K562 (cell line): ENCODE measurements at regions not wholly inside any gene's neighbourhood (a gene's known extent, or its start where the extent isn't known, plus 50 kb on each side); places are given as distances from the start of the nearest gene placed in this dataset.

Source experiments
- ATAC-seq: fragments of 200-7000 bp; cut with Tn5 transposase; 3 replicates; pipeline ENCODE4 v1.9.1; 2020; ENCODE audit warnings: moderate library complexity
- BruUV-seq: library from RNA; stranded (reverse); fragments of 400-500 nt; replicated peaks from 2 replicates; lab custom pipeline; 2021; lab: Mats Ljungman, UMichigan
- CTCF ChIA-PET: fragments of 300-600 bp; formaldehyde crosslinking; extraction: SDS; loops from one replicate; lab custom pipeline; 2021; ENCODE audit warnings: low intra/inter-chr PET ratio; lab: Yijun Ruan, JAX
- POLR2A ChIA-PET: fragments of 300-600, 350-650 bp; sonication (Branson Sonifier 250); formaldehyde crosslinking; extraction: SDS; loops from one replicate; lab custom pipeline; 2021; ENCODE audit warnings: antibody characterized with exemption, inconsistent platforms; lab: Yijun Ruan, JAX
- DNase-seq, 4 experiments: peaks; one replicate each; pipeline versions ENCODE4 v3.0.0 to v3.0.0-alpha.2; 2011 to 2018; ENCODE audit warnings: low spot score in 3 of 4, mixed read lengths in 3 of 4; ENCODE audit errors: extremely low read depth in 1 of 4
- FAIRE-seq: peaks from 2 replicates; lab custom pipeline; 2011; peaks lifted over from hg19 to GRCh38; lab: Jason Lieb, UNC
- H2AFZ ChIP-seq: 2 replicates; pipeline ENCODE4 v1.6.0; 2011; ENCODE audit warnings: low read depth, low read length, control low read depth, inconsistent platforms
- H3K27ac ChIP-seq: fragments of 200-600 bp; 3 replicates; pipeline ENCODE4 v1.8.0; 2011; ENCODE audit warnings: low read depth, mild to moderate bottlenecking, control low read depth, inconsistent platforms, low read length, moderate library complexity, mixed read lengths; ENCODE audit errors: extremely low read depth
- H3K27me3 ChIP-seq, 2 experiments: fragments of 300-600 bp in 1 of 2; 2 replicates in 1 of 2; 3 replicates in 1 of 2; pipeline versions ENCODE4 v1.6.0 to v1.8.0; 2011; ENCODE audit warnings: inconsistent platforms in 2 of 2, low read length in 2 of 2, mild to moderate bottlenecking in 1 of 2, mixed read lengths in 1 of 2, moderate library complexity in 1 of 2; ENCODE audit not compliant: control insufficient read depth in 2 of 2, insufficient read depth in 2 of 2
- H3K36me3 ChIP-seq: fragments of 300-600 bp; 3 replicates; pipeline ENCODE4 v1.8.0; 2011; ENCODE audit warnings: mild to moderate bottlenecking, low read length, inconsistent platforms; ENCODE audit not compliant: control insufficient read depth, insufficient read depth
- H3K4me1 ChIP-seq, 2 experiments: fragments of 200-600 bp in 1 of 2; replicated peaks in 1 of 2; 2 replicates in 1 of 2; 3 replicates in 1 of 2; pipeline versions ENCODE4 v1.5.1 to v1.8.0; 2011; ENCODE audit warnings: inconsistent platforms in 2 of 2, low read length in 2 of 2, mild to moderate bottlenecking in 1 of 2, mixed read lengths in 1 of 2, moderate library complexity in 1 of 2; ENCODE audit not compliant: control insufficient read depth in 2 of 2, insufficient read depth in 2 of 2
- H3K4me2 ChIP-seq: 2 replicates; pipeline ENCODE4 v1.6.1; 2011; ENCODE audit warnings: low read length, control low read depth, inconsistent platforms, mixed read lengths; ENCODE audit not compliant: insufficient read depth
- H3K4me3 ChIP-seq: fragments of 200-600 bp; sonication (generic), shearing (Covaris generic); 2 replicates; pipeline ENCODE4 v1.5.1; 2016; ENCODE audit warnings: control low read depth, inconsistent platforms
- H3K79me2 ChIP-seq: fragments of 200-600 bp; 3 replicates; pipeline ENCODE4 v1.8.0; 2011; ENCODE audit warnings: low read length, inconsistent platforms; ENCODE audit not compliant: control insufficient read depth, insufficient read depth
- H3K9ac ChIP-seq, 2 experiments: 2 replicates each; pipeline versions ENCODE4 v1.6.0 to v1.6.1; 2011; ENCODE audit warnings: low read depth in 2 of 2, low read length in 2 of 2, control low read depth in 1 of 2, inconsistent platforms in 1 of 2, mild to moderate bottlenecking in 1 of 2, mixed read lengths in 1 of 2; ENCODE audit not compliant: insufficient read depth in 1 of 2
- H3K9me1 ChIP-seq: one replicate; pipeline ENCODE4 v1.6.0; 2011; ENCODE audit warnings: inconsistent platforms, mild to moderate bottlenecking, low read length, moderate library complexity; ENCODE audit not compliant: control insufficient read depth, insufficient read depth
- H3K9me3 ChIP-seq: replicated peaks from 2 replicates; pipeline ENCODE4 v1.5.1; 2011; ENCODE audit warnings: low read depth, low read length, inconsistent platforms; ENCODE audit not compliant: control insufficient read depth, insufficient read depth
- H4K20me1 ChIP-seq: replicated peaks from 2 replicates; pipeline ENCODE4 v1.6.1; 2011; ENCODE audit warnings: low read length, inconsistent platforms, mixed read lengths; ENCODE audit not compliant: control insufficient read depth, insufficient read depth
- DNMT1 ChIP-seq: fragments of 450-650 bp; IDR thresholded peaks from 2 replicates; pipeline ENCODE4 v1.6.1; 2016; ENCODE audit warnings: antibody characterized with exemption, mild to moderate bottlenecking
- ILF3 ChIP-seq: fragments of 450-650 bp; IDR thresholded peaks from 2 replicates; pipeline ENCODE4 v1.6.1; 2018; ENCODE audit warnings: antibody characterized with exemption, mild to moderate bottlenecking, moderate library complexity, borderline replicate concordance
- JUNB ChIP-seq: fragments of 450-650 bp; formaldehyde crosslinking; conservative IDR thresholded peaks from 2 replicates; pipeline ENCODE4 v1.4.0; 2020; ENCODE audit warnings: mild to moderate bottlenecking
- MED1 ChIP-seq: sonication (generic); formaldehyde crosslinking; IDR thresholded peaks from 2 replicates; pipeline ENCODE4 v1.8.1; 2023; ENCODE audit warnings: missing genetic modification reagents, borderline replicate concordance
- NFYB ChIP-seq: IDR thresholded peaks from 2 replicates; pipeline ENCODE4 v1.6.1; 2011; ENCODE audit warnings: mild to moderate bottlenecking, moderate library complexity; ENCODE audit not compliant: insufficient read length; ENCODE audit errors: extremely low read depth
- PRMT5 ChIP-seq: sonication (generic); formaldehyde crosslinking; IDR thresholded peaks from 2 replicates; pipeline ENCODE4 v1.5.0; 2020; ENCODE audit warnings: missing genetic modification reagents
- RUNX1 ChIP-seq: sonication (generic); IDR thresholded peaks from 2 replicates; pipeline ENCODE4 v1.6.1; 2016; ENCODE audit warnings: antibody characterized with exemption, low read depth
- SAFB2 ChIP-seq: fragments of 200-400 bp; formaldehyde crosslinking; IDR thresholded peaks from 2 replicates; pipeline ENCODE4 v1.6.1; 2018; ENCODE audit warnings: borderline replicate concordance, low read length, low read depth, moderate library complexity; ENCODE audit not compliant: severe bottlenecking
- SIN3A ChIP-seq, 2 experiments: fragments of 150-350 bp in 1 of 2; IDR thresholded peaks; 2 replicates each; pipeline ENCODE4 v1.6.1; 2011 to 2016; ENCODE audit warnings: borderline replicate concordance in 2 of 2, low read depth in 2 of 2, low read length in 2 of 2, mild to moderate bottlenecking in 2 of 2, moderate library complexity in 2 of 2; ENCODE audit not compliant: control insufficient read depth in 1 of 2
- TCF3 ChIP-seq: sonication (generic); formaldehyde crosslinking; IDR thresholded peaks from 2 replicates; pipeline ENCODE4 v1.4.0; 2020; ENCODE audit warnings: mild to moderate bottlenecking, missing genetic modification reagents
- TEAD1 ChIP-seq, 2 experiments: fragments of 450-650 bp in 1 of 2; sonication (generic) in 1 of 2; formaldehyde crosslinking; IDR thresholded peaks; 2 replicates each; pipeline versions ENCODE4 v1.4.0 to v1.8.0; 2020 to 2022; ENCODE audit warnings: mild to moderate bottlenecking in 2 of 2, missing genetic modification reagents in 1 of 2
- TEAD4 ChIP-seq, 2 experiments: sonication (generic) in 1 of 2; formaldehyde crosslinking in 1 of 2; IDR thresholded peaks; 2 replicates each; pipeline versions ENCODE4 v1.6.1 to v1.8.0; 2012 to 2022; ENCODE audit warnings: borderline replicate concordance in 1 of 2, inconsistent platforms in 1 of 2, low read length in 1 of 2, mild to moderate bottlenecking in 1 of 2, missing genetic modification reagents in 1 of 2
- ZKSCAN3 ChIP-seq: fragments of 250-450 bp; sonication (Bioruptor Pico); IDR thresholded peaks from 2 replicates; pipeline ENCODE4 v1.4.0; 2020
- ZNF175 ChIP-seq: fragments of 200-800 bp; sonication (Bioruptor generic); IDR thresholded peaks from 2 replicates; pipeline ENCODE4 v1.6.1; 2016; ENCODE audit warnings: low read depth, mild to moderate bottlenecking, missing genetic modification characterization, missing compliant biosample characterization
- ZNF24 ChIP-seq: fragments of 450-650 bp; IDR thresholded peaks from 2 replicates; pipeline ENCODE4 v1.6.1; 2016
- WGBS: fragments of 100-300 bp; shearing (Covaris generic); methylation state at CpG from one replicate; pipeline ENCODE4 v1.1.6; 2016; ENCODE audit warnings: low coverage, mixed read lengths; ENCODE audit not compliant: insufficient coverage; ENCODE audit errors: missing lambda C conversion rate; 5-methylcytosine and 5-hydroxymethylcytosine counted together
- in situ Hi-C: fragments of 300-500 bp; cut with MboI; formaldehyde crosslinking; loops from 4 replicates; pipeline ENCODE4 v1.15.0; 2018; ENCODE audit warnings: inconsistent platforms, mixed read lengths
- intact Hi-C: fragments of 100-400 bp; cut with micrococcal nuclease; formaldehyde crosslinking; loops from 2 replicates; pipeline ENCODE4 v1.14.2; 2022
- TF ChIP-seq, protein P1 (sequence below): fragments of 450-650 bp; IDR thresholded peaks from 2 replicates; pipeline ENCODE4 v1.6.1; 2018; ENCODE audit warnings: mild to moderate bottlenecking, low read depth; ENCODE audit not compliant: partially characterized antibody
- TF ChIP-seq, protein P2 (sequence below): sonication (generic); formaldehyde crosslinking; IDR thresholded peaks from 2 replicates; pipeline ENCODE4 v1.5.0; 2020; ENCODE audit warnings: missing genetic modification reagents

DNA sequence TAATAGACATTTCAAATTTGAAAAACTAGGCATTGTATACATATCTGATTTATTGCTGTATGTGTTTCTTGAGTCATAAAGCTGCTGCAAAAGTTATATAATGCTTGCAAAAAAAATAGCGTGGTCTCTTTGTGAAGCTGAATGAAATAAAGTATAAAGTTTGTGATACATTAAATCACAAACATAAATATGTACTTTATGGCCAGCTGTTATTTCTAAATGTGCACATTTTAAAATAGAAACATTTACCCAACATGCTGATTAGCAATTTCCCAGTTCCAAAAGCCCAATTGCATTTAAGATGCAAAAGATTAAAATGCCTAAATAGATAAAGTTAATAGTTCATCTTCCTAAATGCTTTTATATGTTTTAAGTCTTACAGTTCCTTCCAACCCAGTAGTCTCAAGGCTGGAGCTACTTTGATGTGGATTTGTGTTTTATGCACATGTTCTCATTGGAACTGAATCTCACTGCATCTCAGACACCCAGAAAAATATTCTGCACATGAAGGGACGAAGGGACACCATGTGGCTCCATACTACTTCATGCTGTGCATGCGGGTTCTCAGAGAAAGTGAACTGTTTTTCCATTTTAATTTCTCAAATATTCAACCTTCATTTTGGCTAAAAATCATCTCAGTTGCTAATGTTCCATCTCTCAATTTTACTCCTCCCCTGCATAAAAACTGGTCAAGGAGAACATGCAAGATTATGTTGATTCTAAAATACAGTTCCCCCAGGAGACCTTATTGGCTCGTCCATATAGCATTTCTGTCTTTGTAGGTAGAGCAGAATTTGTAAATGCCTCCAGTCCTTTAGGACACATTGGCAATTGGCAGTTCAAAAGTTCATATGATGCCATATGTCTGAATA is 304.6 kb downstream of the MTX2 start (continued):
- TF ChIP-seq TEAD1 (CRISPR knock-in tag; IDR thresholded peaks at IDR 0.05) (no peak), ZKSCAN3 (CRISPR knock-in tag) (no peak), TEAD4 (IDR thresholded peaks at IDR 0.05; ENCODE audit: low read length) (no peak), TEAD4 (CRISPR knock-in tag; IDR thresholded peaks at IDR 0.05; ENCODE audit: borderline replicate concordance) (no peak), DNMT1 (no peak), PRMT5 (CRISPR knock-in tag) (no peak)
- TF ChIP-seq, protein P1, sequence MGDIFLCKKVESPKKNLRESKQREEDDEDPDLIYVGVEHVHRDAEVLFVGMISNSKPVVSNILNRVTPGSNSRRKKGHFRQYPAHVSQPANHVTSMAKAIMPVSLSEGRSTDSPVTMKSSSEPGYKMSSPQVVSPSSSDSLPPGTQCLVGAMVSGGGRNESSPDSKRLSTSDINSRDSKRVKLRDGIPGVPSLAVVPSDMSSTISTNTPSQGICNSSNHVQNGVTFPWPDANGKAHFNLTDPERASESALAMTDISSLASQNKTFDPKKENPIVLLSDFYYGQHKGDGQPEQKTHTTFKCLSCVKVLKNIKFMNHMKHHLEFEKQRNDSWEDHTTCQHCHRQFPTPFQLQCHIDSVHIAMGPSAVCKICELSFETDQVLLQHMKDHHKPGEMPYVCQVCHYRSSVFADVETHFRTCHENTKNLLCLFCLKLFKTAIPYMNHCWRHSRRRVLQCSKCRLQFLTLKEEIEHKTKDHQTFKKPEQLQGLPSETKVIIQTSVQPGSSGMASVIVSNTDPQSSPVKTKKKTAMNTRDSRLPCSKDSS, result no peak

DNA sequence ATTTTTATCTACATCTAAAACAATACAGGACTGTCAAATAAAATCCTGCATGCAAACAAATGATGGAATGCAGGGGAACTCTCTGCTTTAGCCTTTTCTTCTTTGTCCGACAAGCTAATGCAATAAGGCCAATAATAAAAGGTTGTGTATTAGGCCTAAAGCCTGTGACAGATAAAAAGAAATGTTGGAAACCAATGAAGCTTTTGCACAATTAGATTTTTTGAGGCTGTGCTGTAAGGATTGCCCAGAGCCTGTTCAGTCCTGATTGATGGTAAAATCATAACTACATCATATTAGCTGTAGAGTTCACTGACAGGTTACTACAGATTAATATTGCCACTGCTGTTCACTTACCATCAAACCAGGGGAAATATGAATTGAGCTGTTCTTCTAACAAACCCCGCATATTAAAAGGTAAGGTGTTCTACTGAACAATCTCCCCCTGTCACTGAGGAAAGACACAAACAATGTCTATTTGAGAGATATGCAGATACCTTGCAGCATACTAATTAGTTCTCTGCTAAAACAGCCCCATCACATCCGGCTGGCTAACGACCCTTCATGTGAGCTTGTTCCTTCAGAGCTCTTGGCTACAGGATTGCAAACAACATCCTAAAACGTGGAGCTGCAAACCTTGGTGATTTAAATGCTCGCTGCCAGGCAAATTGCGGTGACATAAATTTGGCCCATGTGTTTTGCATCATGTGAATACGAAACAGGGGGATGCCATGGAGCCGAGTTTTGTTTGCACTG is 305.4 kb downstream of the MTX2 start:
- H3K9ac ChIP-seq, result no peak overlapping the region
- H3K4me2 ChIP-seq, result no peak overlapping the region
- no peaks in the 10 kb centered on the region for H3K9me3 ChIP-seq
- H3K36me3 ChIP-seq, result no peaks in the 10 kb centered on the region
- in situ Hi-C loops (no loop called here), intact Hi-C loops (no loop called here)
- ChIA-PET CTCF (no interaction called here), POLR2A (interaction anchor here (0.6 kb wide), 1 partner anchor 383 kb away, joined by 3 read pairs; no protein-coding TSS in a partner anchor)
- ATAC-seq (no peak), FAIRE-seq (no peak), DNase-seq (no peak)
- H3K27ac ChIP-seq, result no peak overlapping the region
- no peak overlapping the region for H3K4me3 ChIP-seq
- H4K20me1 ChIP-seq, result no peaks in the 10 kb centered on the region
- no peaks in the 10 kb centered on the region for H3K4me1 ChIP-seq
- no peaks in the 10 kb centered on the region; a peak in 1 of 5 replicates for H3K27me3 ChIP-seq
- no peak overlapping the region for H2AFZ ChIP-seq
- no peaks in the 10 kb centered on the region for H3K9me1 ChIP-seq
- BruUV-seq, result no TSS peak
- 3% methylated on average over 9 of the region's 9 CpGs for WGBS
- no peaks in the 10 kb centered on the region for H3K79me2 ChIP-seq
- TF ChIP-seq SIN3A (IDR thresholded peaks at IDR 0.05; ENCODE audit: borderline replicate concordance in 2 of 2, control insufficient read depth in 1 of 2, low read depth in 2 of 2, low read length in 2 of 2) (no peak), MED1 (no peak), ILF3 (no peak), SAFB2 (no peak), NFYB (no peak), ZNF24 (no peak), JUNB (CRISPR knock-in tag) (no peak), ZNF175 (CRISPR knock-in tag) (no peak), RUNX1 (no peak), TCF3 (CRISPR knock-in tag) (no peak)
- TF ChIP-seq, protein P2, sequence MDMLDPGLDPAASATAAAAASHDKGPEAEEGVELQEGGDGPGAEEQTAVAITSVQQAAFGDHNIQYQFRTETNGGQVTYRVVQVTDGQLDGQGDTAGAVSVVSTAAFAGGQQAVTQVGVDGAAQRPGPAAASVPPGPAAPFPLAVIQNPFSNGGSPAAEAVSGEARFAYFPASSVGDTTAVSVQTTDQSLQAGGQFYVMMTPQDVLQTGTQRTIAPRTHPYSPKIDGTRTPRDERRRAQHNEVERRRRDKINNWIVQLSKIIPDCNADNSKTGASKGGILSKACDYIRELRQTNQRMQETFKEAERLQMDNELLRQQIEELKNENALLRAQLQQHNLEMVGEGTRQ (CRISPR knock-in tag), result no peak
